ENCODE measurements at regions not wholly inside any gene's neighbourhood (a gene's known extent, or its start where the extent isn't known, plus 50 kb on each side); places are given as distances from the start of the nearest gene placed in this dataset.

DNA sequence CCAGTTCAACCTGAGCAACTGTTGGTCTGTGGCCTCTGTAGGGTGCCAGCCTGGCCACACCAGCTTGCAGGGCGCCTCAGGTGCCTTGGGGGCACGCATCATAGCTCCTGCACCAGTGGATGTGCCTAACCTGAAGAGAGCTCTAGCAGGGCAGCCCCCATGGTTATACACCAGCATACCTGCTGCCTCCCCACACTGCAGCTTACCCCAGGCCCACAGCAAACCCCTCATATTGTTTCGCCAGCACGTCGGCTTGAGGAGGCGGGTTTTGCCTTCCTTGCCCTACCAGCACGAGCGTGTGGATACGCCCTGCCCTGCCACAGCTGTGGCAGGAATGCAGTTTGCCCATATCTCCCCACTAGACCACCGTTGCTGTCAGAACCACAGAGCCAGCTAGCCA, 435.9 kb downstream of the SLCO4C1 start:
- no peak for DNase-seq (ENCODE audit: low read depth)
- H3K4me3 ChIP-seq (ENCODE audit: low read length) = no peak overlapping the region
- TF ChIP-seq, protein P1, sequence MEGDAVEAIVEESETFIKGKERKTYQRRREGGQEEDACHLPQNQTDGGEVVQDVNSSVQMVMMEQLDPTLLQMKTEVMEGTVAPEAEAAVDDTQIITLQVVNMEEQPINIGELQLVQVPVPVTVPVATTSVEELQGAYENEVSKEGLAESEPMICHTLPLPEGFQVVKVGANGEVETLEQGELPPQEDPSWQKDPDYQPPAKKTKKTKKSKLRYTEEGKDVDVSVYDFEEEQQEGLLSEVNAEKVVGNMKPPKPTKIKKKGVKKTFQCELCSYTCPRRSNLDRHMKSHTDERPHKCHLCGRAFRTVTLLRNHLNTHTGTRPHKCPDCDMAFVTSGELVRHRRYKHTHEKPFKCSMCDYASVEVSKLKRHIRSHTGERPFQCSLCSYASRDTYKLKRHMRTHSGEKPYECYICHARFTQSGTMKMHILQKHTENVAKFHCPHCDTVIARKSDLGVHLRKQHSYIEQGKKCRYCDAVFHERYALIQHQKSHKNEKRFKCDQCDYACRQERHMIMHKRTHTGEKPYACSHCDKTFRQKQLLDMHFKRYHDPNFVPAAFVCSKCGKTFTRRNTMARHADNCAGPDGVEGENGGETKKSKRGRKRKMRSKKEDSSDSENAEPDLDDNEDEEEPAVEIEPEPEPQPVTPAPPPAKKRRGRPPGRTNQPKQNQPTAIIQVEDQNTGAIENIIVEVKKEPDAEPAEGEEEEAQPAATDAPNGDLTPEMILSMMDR (IDR thresholded peaks at IDR 0.05; ENCODE audit: insufficient read depth, low read depth, low read length, missing control alignments) = no peak

- no peak overlapping the region for H3K4me3 ChIP-seq (ENCODE audit: low read length)
- DNase-seq (ENCODE audit: low read depth) = no peak
- TF ChIP-seq, protein P1 (IDR thresholded peaks at IDR 0.05; ENCODE audit: insufficient read depth, low read depth, low read length, missing control alignments) = no peak
These were observed 449.6 kb downstream of the SLCO4C1 start for GRCh38 chr5:101846496-101846895.

- H3K4me3 ChIP-seq (ENCODE audit: low read length) = no peak overlapping the region
- no peak for DNase-seq (ENCODE audit: low read depth)
- TF ChIP-seq, protein P1 (IDR thresholded peaks at IDR 0.05; ENCODE audit: insufficient read depth, low read depth, low read length, missing control alignments) = no peak
These were observed 453.0 kb downstream of the SLCO4C1 start for GRCh38 chr5:101843055-101843454.

DNA sequence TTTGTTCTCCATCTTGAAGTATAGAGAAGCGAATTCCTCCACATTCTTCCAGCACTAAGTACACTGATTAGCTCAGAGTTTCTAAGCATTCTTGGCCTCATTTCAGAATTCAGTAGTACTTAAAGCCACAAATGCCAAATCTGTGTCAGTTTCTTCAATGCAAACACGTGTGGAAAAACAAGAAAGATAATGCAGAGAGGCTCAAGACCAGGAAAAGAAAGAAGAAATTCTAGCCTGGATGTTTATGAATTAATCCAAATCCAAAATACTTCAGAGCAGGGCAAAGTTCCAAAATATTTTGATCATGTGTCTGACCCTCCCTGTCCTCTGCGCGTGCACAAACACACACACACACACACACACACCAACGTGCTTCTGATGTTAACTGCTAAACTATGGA, 457.6 kb downstream of the SLCO4C1 start:
- no peak overlapping the region for H3K4me3 ChIP-seq (ENCODE audit: low read length)
- DNase-seq (ENCODE audit: low read depth) = no peak
- TF ChIP-seq, protein P1 (IDR thresholded peaks at IDR 0.05; ENCODE audit: insufficient read depth, low read depth, low read length, missing control alignments) = no peak

- DNase-seq (ENCODE audit: low read depth) = no peak
- no peak overlapping the region for H3K4me3 ChIP-seq (ENCODE audit: low read length)
- TF ChIP-seq, protein P1 (IDR thresholded peaks at IDR 0.05; ENCODE audit: insufficient read depth, low read depth, low read length, missing control alignments) = no peak
These were observed 466.8 kb downstream of the SLCO4C1 start for GRCh38 chr5:101829255-101829654.

- TF ChIP-seq, protein P1 (IDR thresholded peaks at IDR 0.05; ENCODE audit: insufficient read depth, low read depth, low read length, missing control alignments) = no peak
- H3K4me3 ChIP-seq (ENCODE audit: low read length) = no peak overlapping the region
- DNase-seq (ENCODE audit: low read depth) = no peak
These were observed 484.6 kb downstream of the SLCO4C1 start for GRCh38 chr5:101811466-101811865.

DNA sequence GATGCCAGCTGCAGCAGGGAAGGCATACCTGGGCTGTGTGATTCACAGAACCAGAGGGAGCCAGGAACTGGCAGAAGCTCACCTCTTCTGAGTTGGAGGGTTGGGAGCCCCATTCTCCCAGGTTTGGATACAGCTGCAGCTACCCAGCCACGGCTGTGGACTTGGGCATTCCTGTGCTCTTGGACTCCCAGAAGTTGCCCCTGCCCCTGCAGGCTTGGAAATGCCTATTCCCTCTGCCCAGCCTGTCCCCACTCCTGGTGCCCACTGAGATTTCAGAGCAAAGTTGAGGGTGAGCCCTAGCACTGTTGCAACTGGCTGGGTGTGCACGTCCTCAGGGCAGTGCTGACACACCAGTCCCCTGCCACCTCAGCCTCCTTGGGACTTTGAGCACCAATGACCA, 489.7 kb downstream of the SLCO4C1 start:
- no peak for DNase-seq (ENCODE audit: low read depth)
- TF ChIP-seq, protein P1 (IDR thresholded peaks at IDR 0.05; ENCODE audit: insufficient read depth, low read depth, low read length, missing control alignments) = no peak
- H3K4me3 ChIP-seq (ENCODE audit: low read length) = no peak overlapping the region
